Liver (tissue), 8 donors: ENCODE measurements at regions not wholly inside any gene's neighbourhood (a gene's known extent, or its start where the extent isn't known, plus 50 kb on each side); places are given as distances from the start of the nearest gene placed in this dataset.

ENCODE experiments used
- DNase-seq: peaks from one replicate; pipeline ENCODE4 v3.0.0-alpha.2; 2017; ENCODE audit warnings: low spot score
- H3K27ac ChIP-seq, 2 donors: one replicate each; pipeline ENCODE4 v1.7.0; 2013; ENCODE audit warnings: inconsistent platforms in 2 of 2, low read length in 2 of 2, control low read depth in 1 of 2, low read depth in 1 of 2, mild to moderate bottlenecking in 1 of 2
- H3K27me3 ChIP-seq, 4 donors: one replicate each; pipeline versions ENCODE4 v1.6.1 to v1.7.0; 2013; ENCODE audit warnings: low read length in 3 of 4, inconsistent platforms in 1 of 4, mild to moderate bottlenecking in 1 of 4, moderate library complexity in 1 of 4; ENCODE audit not compliant: control insufficient read depth in 4 of 4, insufficient read depth in 4 of 4
- H3K36me3 ChIP-seq, 4 donors: one replicate each; pipeline versions ENCODE4 v1.6.1 to v1.7.0; 2013; ENCODE audit warnings: low read length in 3 of 4, mild to moderate bottlenecking in 3 of 4, low read depth in 1 of 4, moderate library complexity in 1 of 4; ENCODE audit not compliant: control insufficient read depth in 4 of 4, insufficient read depth in 3 of 4
- H3K4me1 ChIP-seq, 4 donors: one replicate each; pipeline versions ENCODE4 v1.6.1 to v1.7.0; 2013; ENCODE audit warnings: low read length in 3 of 4, mild to moderate bottlenecking in 3 of 4, moderate library complexity in 1 of 4; ENCODE audit not compliant: control insufficient read depth in 4 of 4, insufficient read depth in 4 of 4
- H3K4me3 ChIP-seq, 3 donors: one replicate each; pipeline versions ENCODE4 v1.6.1 to v1.7.0; 2013; ENCODE audit warnings: low read length in 3 of 3, control low read depth in 1 of 3, low read depth in 1 of 3, mild to moderate bottlenecking in 1 of 3
- H3K9ac ChIP-seq, 2 donors: one replicate each; pipeline ENCODE4 v1.7.0; 2013; ENCODE audit warnings: low read length in 2 of 2, mild to moderate bottlenecking in 2 of 2, moderate library complexity in 2 of 2, control low read depth in 1 of 2, low read depth in 1 of 2
- H3K9me3 ChIP-seq, 4 donors: one replicate each; pipeline versions ENCODE4 v1.6.1 to v1.7.0; 2013; ENCODE audit warnings: low read length in 3 of 4; ENCODE audit not compliant: control insufficient read depth in 4 of 4
- ATF3 ChIP-seq: IDR thresholded peaks from 2 replicates; pipeline ENCODE4 v1.6.1; 2016; ENCODE audit warnings: antibody characterized with exemption
- CTCF ChIP-seq: fragments of 150-350 bp; IDR thresholded peaks from 2 replicates; pipeline ENCODE4 v1.5.1; 2017; ENCODE audit warnings: improper control_type of control experiment, low read depth, low read length; ENCODE audit not compliant: missing input control
- EGR1 ChIP-seq, 2 donors: IDR thresholded peaks; 2 replicates each; pipeline ENCODE4 v1.6.1; 2016 to 2018; ENCODE audit warnings: antibody characterized with exemption in 2 of 2, low read depth in 2 of 2
- FOXA2 ChIP-seq: IDR thresholded peaks from 2 replicates; pipeline ENCODE4 v1.6.1; 2016; ENCODE audit warnings: antibody characterized with exemption
- GABPA ChIP-seq, 2 donors: IDR thresholded peaks in 1 of 2; conservative IDR thresholded peaks in 1 of 2; 2 replicates each; pipeline ENCODE4 v1.6.1; 2016; ENCODE audit warnings: antibody characterized with exemption in 2 of 2, mild to moderate bottlenecking in 1 of 2, moderate library complexity in 1 of 2
- HNF4A ChIP-seq, 2 donors: conservative IDR thresholded peaks; 2 replicates each; pipeline ENCODE4 v1.6.1; 2016; ENCODE audit warnings: antibody characterized with exemption in 2 of 2, mild to moderate bottlenecking in 2 of 2
- HNF4G ChIP-seq: IDR thresholded peaks from 2 replicates; pipeline ENCODE4 v1.6.1; 2016; ENCODE audit warnings: antibody characterized with exemption
- JUND ChIP-seq, 2 donors: IDR thresholded peaks; 2 replicates each; pipeline ENCODE4 v1.6.1; 2016; ENCODE audit warnings: antibody characterized with exemption in 2 of 2
- MAX ChIP-seq: IDR thresholded peaks from 2 replicates; pipeline ENCODE4 v1.6.1; 2016; ENCODE audit warnings: antibody characterized with exemption
- NR2F2 ChIP-seq: IDR thresholded peaks from 2 replicates; pipeline ENCODE4 v1.6.1; 2016; ENCODE audit warnings: antibody characterized with exemption
- RAD21 ChIP-seq, 2 donors: IDR thresholded peaks; 2 replicates each; pipeline ENCODE4 v1.6.1; 2016; ENCODE audit warnings: antibody characterized with exemption in 2 of 2, mild to moderate bottlenecking in 2 of 2
- RXRA ChIP-seq, 2 donors: IDR thresholded peaks; 2 replicates each; pipeline ENCODE4 v1.6.1; 2017 to 2018; ENCODE audit warnings: antibody characterized with exemption in 2 of 2, mild to moderate bottlenecking in 1 of 2
- SP1 ChIP-seq: IDR thresholded peaks from 2 replicates; pipeline ENCODE4 v1.6.1; 2018; ENCODE audit warnings: antibody characterized with exemption, mild to moderate bottlenecking
- TAF1 ChIP-seq: conservative IDR thresholded peaks from 2 replicates; pipeline ENCODE4 v1.6.1; 2016; ENCODE audit warnings: antibody characterized with exemption, mild to moderate bottlenecking
- YY1 ChIP-seq: IDR thresholded peaks from 2 replicates; pipeline ENCODE4 v1.6.1; 2016; ENCODE audit warnings: antibody characterized with exemption, mild to moderate bottlenecking
- WGBS: extraction: QIAGEN DNeasy Blood & Tissue Kit; methylation state at CpG from one replicate; pipeline ENCODE4 v1.1.7; 2013; 5-methylcytosine and 5-hydroxymethylcytosine counted together
- TF ChIP-seq, protein P1 (sequence below): IDR thresholded peaks from 2 replicates; pipeline ENCODE4 v1.6.1; 2016; ENCODE audit warnings: antibody characterized with exemption, mild to moderate bottlenecking
- donor health status: healthy.
- donor health status: healthy.
- donor health status: healthy.
- donor health status: healthy.
- donor health status: healthy.

- Histone ChIP-seq H3K9me3 (peaks cover 0 to 2% (median 1%) of the 10 kb centered on the region in 4 donors), H3K9ac (no peak overlapping the region), H3K36me3 (no peaks in the 10 kb centered on the region), H3K4me1 (no peaks in the 10 kb centered on the region), H3K27me3 (no peaks in the 10 kb centered on the region), H3K4me3 (no peak overlapping the region), H3K27ac (no peak overlapping the region)
- no peak for DNase-seq
- 85% methylated on average over 3 of the region's 3 CpGs for WGBS
- TF ChIP-seq MAX (no peak), RAD21 (IDR thresholded peaks at IDR 0.05) (no peak), NR2F2 (no peak), YY1 (no peak), ATF3 (no peak)
These were observed 118.6 kb upstream of the BEND4 start for GRCh38 chr4:42271096-42271495.

- Histone ChIP-seq H3K4me1 (no peaks in the 10 kb centered on the region), H3K27me3 (no peaks in the 10 kb centered on the region), H3K36me3 (no peaks in the 10 kb centered on the region), H3K27ac (no peak overlapping the region), H3K4me3 (no peak overlapping the region), H3K9ac (no peak overlapping the region), H3K9me3 (peaks cover 0 to 2% (median 0%) of the 10 kb centered on the region in 4 donors)
- TF ChIP-seq NR2F2 (no peak), HNF4A (conservative IDR thresholded peaks at IDR 0.05) (no peak), HNF4G (no peak), RXRA (IDR thresholded peaks at IDR 0.05) (no peak), FOXA2 (no peak), MAX (no peak), GABPA (IDR thresholded peaks at IDR 0.05 in 1 of 2, conservative IDR thresholded peaks at IDR 0.05 in 1 of 2) (no peak), EGR1 (IDR thresholded peaks at IDR 0.05; ENCODE audit: low read depth in 2 of 2) (no peak), SP1 (no peak), ATF3 (no peak)
- TF ChIP-seq, protein P1, sequence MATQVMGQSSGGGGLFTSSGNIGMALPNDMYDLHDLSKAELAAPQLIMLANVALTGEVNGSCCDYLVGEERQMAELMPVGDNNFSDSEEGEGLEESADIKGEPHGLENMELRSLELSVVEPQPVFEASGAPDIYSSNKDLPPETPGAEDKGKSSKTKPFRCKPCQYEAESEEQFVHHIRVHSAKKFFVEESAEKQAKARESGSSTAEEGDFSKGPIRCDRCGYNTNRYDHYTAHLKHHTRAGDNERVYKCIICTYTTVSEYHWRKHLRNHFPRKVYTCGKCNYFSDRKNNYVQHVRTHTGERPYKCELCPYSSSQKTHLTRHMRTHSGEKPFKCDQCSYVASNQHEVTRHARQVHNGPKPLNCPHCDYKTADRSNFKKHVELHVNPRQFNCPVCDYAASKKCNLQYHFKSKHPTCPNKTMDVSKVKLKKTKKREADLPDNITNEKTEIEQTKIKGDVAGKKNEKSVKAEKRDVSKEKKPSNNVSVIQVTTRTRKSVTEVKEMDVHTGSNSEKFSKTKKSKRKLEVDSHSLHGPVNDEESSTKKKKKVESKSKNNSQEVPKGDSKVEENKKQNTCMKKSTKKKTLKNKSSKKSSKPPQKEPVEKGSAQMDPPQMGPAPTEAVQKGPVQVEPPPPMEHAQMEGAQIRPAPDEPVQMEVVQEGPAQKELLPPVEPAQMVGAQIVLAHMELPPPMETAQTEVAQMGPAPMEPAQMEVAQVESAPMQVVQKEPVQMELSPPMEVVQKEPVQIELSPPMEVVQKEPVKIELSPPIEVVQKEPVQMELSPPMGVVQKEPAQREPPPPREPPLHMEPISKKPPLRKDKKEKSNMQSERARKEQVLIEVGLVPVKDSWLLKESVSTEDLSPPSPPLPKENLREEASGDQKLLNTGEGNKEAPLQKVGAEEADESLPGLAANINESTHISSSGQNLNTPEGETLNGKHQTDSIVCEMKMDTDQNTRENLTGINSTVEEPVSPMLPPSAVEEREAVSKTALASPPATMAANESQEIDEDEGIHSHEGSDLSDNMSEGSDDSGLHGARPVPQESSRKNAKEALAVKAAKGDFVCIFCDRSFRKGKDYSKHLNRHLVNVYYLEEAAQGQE: no peak
- 58% methylated on average over 2 of the region's 2 CpGs for WGBS
- no peak for DNase-seq
These were observed 120.0 kb upstream of the SHISA3 start for GRCh38 chr4:42277291-42277690.

DNA sequence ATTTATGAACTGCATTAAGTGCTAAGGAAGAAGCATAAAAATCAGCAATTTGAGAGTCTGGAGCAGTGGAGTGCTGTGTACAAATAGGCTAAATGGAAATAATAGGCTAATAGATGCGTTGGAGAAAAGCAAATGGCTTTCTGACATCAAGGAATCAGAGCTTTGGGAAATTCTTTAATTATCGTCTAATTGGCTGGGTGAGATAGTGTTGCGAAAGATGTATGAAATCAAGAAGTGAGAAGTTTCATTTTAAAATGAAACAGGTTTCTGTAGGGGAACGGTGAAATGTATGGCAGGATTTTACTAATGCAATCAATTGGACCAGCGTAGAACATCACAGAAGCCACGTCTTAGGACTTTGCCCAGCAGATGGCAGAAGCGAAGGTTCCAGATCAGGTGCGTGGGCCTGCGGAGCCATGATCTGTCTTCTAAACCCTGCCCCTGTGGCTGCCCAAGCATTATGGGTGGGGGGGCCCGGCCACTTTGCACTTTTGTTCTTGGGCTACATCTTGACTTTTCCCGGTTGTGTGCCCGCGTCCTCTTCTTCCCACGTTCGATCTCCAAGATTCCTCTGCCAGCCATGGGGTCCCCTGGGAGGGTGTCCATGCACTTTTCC is 118.5 kb upstream of the SHISA3 start:
- H3K9ac ChIP-seq: no peak overlapping the region
- no peak overlapping the region for H3K27ac ChIP-seq
- H3K9me3 ChIP-seq: no peaks in the 10 kb centered on the region
- WGBS: 88% methylated on average over 15 of the region's 15 CpGs
- DNase-seq: no peak
- no peak overlapping the region for H3K4me3 ChIP-seq
- no peaks in the 10 kb centered on the region for H3K36me3 ChIP-seq
- H3K27me3 ChIP-seq: no peaks in the 10 kb centered on the region
- no peaks in the 10 kb centered on the region for H3K4me1 ChIP-seq
- TF ChIP-seq CTCF: no peak
- no peak for TF ChIP-seq EGR1 (IDR thresholded peaks at IDR 0.05; ENCODE audit: low read depth in 2 of 2)
- TF ChIP-seq JUND (IDR thresholded peaks at IDR 0.05): no peak
- TF ChIP-seq YY1: no peak
- TF ChIP-seq HNF4A (conservative IDR thresholded peaks at IDR 0.05): no peak
- TF ChIP-seq TAF1: no peak
- no peak for TF ChIP-seq GABPA (IDR thresholded peaks at IDR 0.05 in 1 of 2, conservative IDR thresholded peaks at IDR 0.05 in 1 of 2)
- TF ChIP-seq RXRA (IDR thresholded peaks at IDR 0.05): no peak
- no peak for TF ChIP-seq HNF4G
- TF ChIP-seq SP1: no peak
- TF ChIP-seq MAX: no peak
- no peak for TF ChIP-seq RAD21 (IDR thresholded peaks at IDR 0.05)
